Peyer's patch (tissue), 4 donors: ENCODE measurements at regions not wholly inside any gene's neighbourhood (a gene's known extent, or its start where the extent isn't known, plus 50 kb on each side); places are given as distances from the start of the nearest gene placed in this dataset.

Experiments used
- CTCF ChIP-seq, 6 experiments: fragments of 450-650 bp in 4 of 6; fragments of 200-600 bp in 2 of 6; sonication (generic) in 1 of 6; IDR thresholded peaks; one replicate each; pipeline ENCODE4 v1.5.1; 2017 to 2019; ENCODE audit warnings: antibody characterized with exemption in 6 of 6, mild to moderate bottlenecking in 3 of 6, moderate library complexity in 1 of 6
- POLR2A ChIP-seq, 2 donors: fragments of 450-650 bp; IDR thresholded peaks; one replicate each; pipeline ENCODE4 v1.5.1; 2017; ENCODE audit warnings: antibody characterized with exemption in 2 of 2, mild to moderate bottlenecking in 2 of 2, moderate library complexity in 2 of 2

GRCh38 chr13:65965501-65965900 lies 1264.6 kb downstream of the PCDH9 start:
- no peak for TF ChIP-seq POLR2A (IDR thresholded peaks at IDR 0.05)
- TF ChIP-seq CTCF (IDR thresholded peaks at IDR 0.05): no peak
